B cell (primary cell): ENCODE measurements at regions not wholly inside any gene's neighbourhood (a gene's known extent, or its start where the extent isn't known, plus 50 kb on each side); places are given as distances from the start of the nearest gene placed in this dataset.
"Not testable (repeated sequence)": the region's sequence is repeated elsewhere in the genome, so short reads cannot be mapped to it uniquely, and the experiment has no call there.

Source experiments
- EZH2 ChIP-seq: IDR thresholded peaks from 2 replicates; pipeline ENCODE4 v1.6.1; 2012; ENCODE audit warnings: borderline replicate concordance, low read depth, mild to moderate bottlenecking, moderate library complexity, low read length; ENCODE audit not compliant: insufficient read depth, poor library complexity, severe bottlenecking
- TF ChIP-seq, protein P1 (sequence below): fragments of 200-600 bp; IDR thresholded peaks from one replicate; pipeline ENCODE4 v1.8.0; 2022; ENCODE audit warnings: antibody characterized with exemption, mild to moderate bottlenecking

DNA sequence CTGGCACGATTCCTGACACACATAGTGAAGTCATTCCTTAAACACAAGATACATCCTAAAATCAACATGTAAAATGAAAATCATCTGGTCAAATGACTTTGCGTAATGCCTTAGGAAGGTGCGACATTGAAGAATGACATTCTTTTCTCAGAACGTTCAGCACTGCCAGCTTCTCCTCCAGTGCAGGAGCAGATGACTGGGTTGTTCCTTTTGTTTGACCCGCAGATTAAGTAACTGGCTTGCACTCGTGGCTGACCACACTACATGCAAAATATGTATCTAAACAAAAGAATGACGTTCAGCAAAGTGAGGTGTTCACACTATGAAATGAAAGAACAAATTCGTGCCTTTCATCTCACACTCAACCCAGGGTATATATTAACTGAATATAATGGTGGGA, 260.7 kb upstream of the CXorf66 start:
- TF ChIP-seq, protein P1, sequence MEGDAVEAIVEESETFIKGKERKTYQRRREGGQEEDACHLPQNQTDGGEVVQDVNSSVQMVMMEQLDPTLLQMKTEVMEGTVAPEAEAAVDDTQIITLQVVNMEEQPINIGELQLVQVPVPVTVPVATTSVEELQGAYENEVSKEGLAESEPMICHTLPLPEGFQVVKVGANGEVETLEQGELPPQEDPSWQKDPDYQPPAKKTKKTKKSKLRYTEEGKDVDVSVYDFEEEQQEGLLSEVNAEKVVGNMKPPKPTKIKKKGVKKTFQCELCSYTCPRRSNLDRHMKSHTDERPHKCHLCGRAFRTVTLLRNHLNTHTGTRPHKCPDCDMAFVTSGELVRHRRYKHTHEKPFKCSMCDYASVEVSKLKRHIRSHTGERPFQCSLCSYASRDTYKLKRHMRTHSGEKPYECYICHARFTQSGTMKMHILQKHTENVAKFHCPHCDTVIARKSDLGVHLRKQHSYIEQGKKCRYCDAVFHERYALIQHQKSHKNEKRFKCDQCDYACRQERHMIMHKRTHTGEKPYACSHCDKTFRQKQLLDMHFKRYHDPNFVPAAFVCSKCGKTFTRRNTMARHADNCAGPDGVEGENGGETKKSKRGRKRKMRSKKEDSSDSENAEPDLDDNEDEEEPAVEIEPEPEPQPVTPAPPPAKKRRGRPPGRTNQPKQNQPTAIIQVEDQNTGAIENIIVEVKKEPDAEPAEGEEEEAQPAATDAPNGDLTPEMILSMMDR: not testable (repeated sequence)
- TF ChIP-seq EZH2: not testable (repeated sequence)
